ENCODE measurements at regions not wholly inside any gene's neighbourhood (a gene's known extent, or its start where the extent isn't known, plus 50 kb on each side); places are given as distances from the start of the nearest gene placed in this dataset.

GRCh38 chr6:133606852-133607251, 282.1 kb upstream of the TCF21 start:
- ChIA-PET CTCF (no interaction called here), POLR2A (no interaction called here)
- TF ChIP-seq CTCF (IDR thresholded peaks at IDR 0.05; ENCODE audit: insufficient read depth in 1 of 2, low read depth in 1 of 2, low read length in 1 of 2, severe bottlenecking in 1 of 2, unreplicated experiment in 1 of 2), result no peak
- intact Hi-C loops (cut with micrococcal nuclease; ENCODE audit: unreplicated experiment), result no loop called here
- Mint-ChIP-seq H3K4me3 (ENCODE audit: unreplicated experiment) (no peak overlapping the region), H3K27me3 (ENCODE audit: insufficient read depth, unreplicated experiment) (no peaks in the 10 kb centered on the region), H3K9me3 (ENCODE audit: unreplicated experiment) (peaks cover 8% of the 10 kb centered on the region), H3K27ac (ENCODE audit: unreplicated experiment) (no peak overlapping the region), H3K36me3 (ENCODE audit: insufficient read depth, unreplicated experiment) (no peaks in the 10 kb centered on the region), H3K4me1 (ENCODE audit: low read depth, unreplicated experiment) (no peaks in the 10 kb centered on the region)
- peaks cover 33% of the 10 kb centered on the region for H3K4me1 ChIP-seq
- no peak overlapping the region for H3K4me3 ChIP-seq (ENCODE audit: low read depth, low read length)
- no peak for DNase-seq
- no peaks in the 10 kb centered on the region for H3K27me3 ChIP-seq (replicated peaks; ENCODE audit: control insufficient read depth, insufficient read depth, low read length)
- no TSS peak for BruUV-seq (replicated peaks)
- H3K9me3 ChIP-seq, result no peaks in the 10 kb centered on the region
- no peaks in the 10 kb centered on the region for H3K36me3 ChIP-seq (ENCODE audit: control insufficient read depth, insufficient read depth, low read length)

- TF ChIP-seq CTCF (IDR thresholded peaks at IDR 0.05; ENCODE audit: insufficient read depth in 1 of 2, low read depth in 1 of 2, low read length in 1 of 2, severe bottlenecking in 1 of 2, unreplicated experiment in 1 of 2), result no peak
- no peaks in the 10 kb centered on the region for H3K36me3 ChIP-seq (ENCODE audit: control insufficient read depth, insufficient read depth, low read length)
- Mint-ChIP-seq H3K4me1 (ENCODE audit: low read depth, unreplicated experiment) (no peaks in the 10 kb centered on the region), H3K4me3 (ENCODE audit: unreplicated experiment) (no peak overlapping the region), H3K9me3 (ENCODE audit: unreplicated experiment) (peaks cover 8% of the 10 kb centered on the region), H3K36me3 (ENCODE audit: insufficient read depth, unreplicated experiment) (no peaks in the 10 kb centered on the region), H3K27me3 (ENCODE audit: insufficient read depth, unreplicated experiment) (no peaks in the 10 kb centered on the region), H3K27ac (ENCODE audit: unreplicated experiment) (no peak overlapping the region)
- ChIA-PET POLR2A (no interaction called here), CTCF (no interaction called here)
- no peak for DNase-seq
- H3K4me3 ChIP-seq (ENCODE audit: low read depth, low read length), result no peak overlapping the region
- H3K9me3 ChIP-seq, result no peaks in the 10 kb centered on the region
- H3K27me3 ChIP-seq (replicated peaks; ENCODE audit: control insufficient read depth, insufficient read depth, low read length), result no peaks in the 10 kb centered on the region
- peaks cover 33% of the 10 kb centered on the region for H3K4me1 ChIP-seq
- intact Hi-C loops (cut with micrococcal nuclease; ENCODE audit: unreplicated experiment), result loop anchor here (1.0 kb wide), 4 partner anchors 18 to 39 kb away; no protein-coding TSS in a partner anchor
- no TSS peak for BruUV-seq (replicated peaks)
Observed at GRCh38 chr6:133608620-133609019, 280.3 kb upstream of the TCF21 start.

- Mint-ChIP-seq H3K27ac (ENCODE audit: unreplicated experiment) (no peak overlapping the region), H3K27me3 (ENCODE audit: insufficient read depth, unreplicated experiment) (no peaks in the 10 kb centered on the region), H3K4me3 (ENCODE audit: unreplicated experiment) (no peak overlapping the region), H3K9me3 (ENCODE audit: unreplicated experiment) (peaks cover 7% of the 10 kb centered on the region), H3K36me3 (ENCODE audit: insufficient read depth, unreplicated experiment) (no peaks in the 10 kb centered on the region), H3K4me1 (ENCODE audit: low read depth, unreplicated experiment) (no peaks in the 10 kb centered on the region)
- DNase-seq, result peak; percentile 79 to 84
- H3K9me3 ChIP-seq, result no peaks in the 10 kb centered on the region
- peaks cover 33% of the 10 kb centered on the region for H3K4me1 ChIP-seq
- TF ChIP-seq CTCF (IDR thresholded peaks at IDR 0.05; ENCODE audit: insufficient read depth in 1 of 2, low read depth in 1 of 2, low read length in 1 of 2, severe bottlenecking in 1 of 2, unreplicated experiment in 1 of 2), result no peak
- intact Hi-C loops (cut with micrococcal nuclease; ENCODE audit: unreplicated experiment), result loop anchor here (1.0 kb wide), 4 partner anchors 19 to 40 kb away; no protein-coding TSS in a partner anchor
- BruUV-seq (replicated peaks), result no TSS peak
- no peak overlapping the region for H3K4me3 ChIP-seq (ENCODE audit: low read depth, low read length)
- CTCF ChIA-PET, result interaction anchor here (0.6 to 1.0 kb wide), 2 partner anchors 40 to 454 kb away, joined by 3 to 4 read pairs; no protein-coding TSS in a partner anchor
- no peaks in the 10 kb centered on the region for H3K36me3 ChIP-seq (ENCODE audit: control insufficient read depth, insufficient read depth, low read length)
- POLR2A ChIA-PET, result no interaction called here
- H3K27me3 ChIP-seq (replicated peaks; ENCODE audit: control insufficient read depth, insufficient read depth, low read length), result no peaks in the 10 kb centered on the region
Observed at GRCh38 chr6:133609415-133610226, 279.3 kb upstream of the TCF21 start.

Data from Caco-2 (cell line).